ENCODE measurements at regions not wholly inside any gene's neighbourhood (a gene's known extent, or its start where the extent isn't known, plus 50 kb on each side); places are given as distances from the start of the nearest gene placed in this dataset.

DNA sequence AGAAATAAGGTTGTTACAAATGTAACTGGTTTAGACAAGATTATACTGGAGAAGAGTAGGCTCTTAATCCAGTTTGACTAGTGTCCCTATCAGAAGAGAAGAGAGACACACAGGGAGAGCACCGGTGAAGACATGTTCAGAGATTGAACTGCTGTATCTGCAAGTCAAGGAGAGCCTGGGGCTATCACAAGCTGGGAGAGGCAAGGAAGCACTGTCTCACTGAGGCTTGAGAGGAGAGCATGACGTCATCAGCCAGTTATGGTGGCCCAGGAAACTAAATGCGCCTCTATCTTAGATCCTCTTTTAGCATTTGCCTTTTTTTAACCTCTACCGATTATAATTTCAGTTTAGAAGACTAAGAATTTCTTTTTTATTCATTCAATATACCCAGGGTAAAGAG lies 583.4 kb downstream of the TRAM1L1 start:
- DNase-seq (ENCODE audit: low spot score), result no peak
- in situ Hi-C loops (cut with HindIII; ENCODE audit: low sequenced_read_pairs), result no loop called here

DNA sequence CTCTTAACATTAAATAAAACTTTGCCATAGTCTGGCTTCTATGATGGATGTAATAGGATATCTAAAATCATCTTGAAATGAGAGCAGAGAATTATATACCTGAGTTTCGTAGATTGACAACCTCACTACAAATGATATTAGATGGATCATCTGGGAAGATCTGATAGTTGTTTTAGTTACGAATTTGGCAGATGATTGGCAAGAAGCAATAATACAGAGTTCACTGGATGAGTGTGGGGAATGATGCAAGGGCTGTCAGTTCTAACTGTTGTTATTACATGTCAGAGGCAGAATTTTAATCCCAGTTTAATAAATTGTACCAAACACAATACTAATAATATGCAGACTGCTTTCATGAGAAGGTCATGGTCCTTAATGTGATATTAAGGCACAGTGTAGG lies 585.2 kb downstream of the TRAM1L1 start:
- in situ Hi-C loops (cut with HindIII; ENCODE audit: low sequenced_read_pairs), result no loop called here
- DNase-seq (ENCODE audit: low spot score), result no peak

DNA sequence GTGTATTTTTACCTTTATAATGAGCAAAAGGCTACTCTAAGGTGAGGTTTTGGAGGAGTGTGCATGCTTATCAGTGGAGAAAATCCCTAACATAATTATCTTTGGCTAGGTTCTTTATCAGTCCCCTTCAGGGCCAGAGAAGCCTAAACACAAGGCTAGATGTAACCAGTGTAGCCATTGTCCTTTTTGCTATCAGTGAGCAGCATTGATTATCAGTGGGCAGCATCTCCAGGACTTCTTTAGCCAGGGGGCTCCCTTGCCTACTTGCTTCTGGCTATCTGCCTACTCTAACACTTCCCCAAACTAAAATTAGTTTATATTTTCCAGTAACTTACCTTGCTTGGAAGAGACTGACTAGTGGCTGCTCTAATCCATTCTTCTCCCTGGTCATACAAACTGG lies 595.6 kb downstream of the TRAM1L1 start:
- in situ Hi-C loops (cut with HindIII; ENCODE audit: low sequenced_read_pairs), result no loop called here
- no peak for DNase-seq (ENCODE audit: low spot score)

DNA sequence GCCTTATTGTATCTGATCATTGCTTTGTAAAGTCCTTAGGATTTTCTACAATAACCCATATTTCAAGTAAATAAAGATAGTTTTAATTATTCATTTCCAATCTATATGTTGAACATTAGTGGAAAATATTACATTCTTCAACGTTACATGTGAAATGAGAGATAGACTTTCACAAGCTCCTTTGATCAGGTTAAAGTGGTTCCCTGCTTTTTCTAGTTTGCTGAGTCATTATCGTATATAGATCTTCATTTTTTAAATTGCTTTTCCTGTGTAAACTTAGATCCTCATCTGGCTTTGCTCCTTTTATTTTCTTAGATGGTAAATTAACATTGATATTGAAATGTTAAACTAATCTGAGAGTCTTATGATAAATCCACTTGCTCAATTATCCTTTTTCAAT lies 599.0 kb downstream of the TRAM1L1 start:
- in situ Hi-C loops (cut with HindIII; ENCODE audit: low sequenced_read_pairs), result no loop called here
- DNase-seq (ENCODE audit: low spot score), result no peak

DNA sequence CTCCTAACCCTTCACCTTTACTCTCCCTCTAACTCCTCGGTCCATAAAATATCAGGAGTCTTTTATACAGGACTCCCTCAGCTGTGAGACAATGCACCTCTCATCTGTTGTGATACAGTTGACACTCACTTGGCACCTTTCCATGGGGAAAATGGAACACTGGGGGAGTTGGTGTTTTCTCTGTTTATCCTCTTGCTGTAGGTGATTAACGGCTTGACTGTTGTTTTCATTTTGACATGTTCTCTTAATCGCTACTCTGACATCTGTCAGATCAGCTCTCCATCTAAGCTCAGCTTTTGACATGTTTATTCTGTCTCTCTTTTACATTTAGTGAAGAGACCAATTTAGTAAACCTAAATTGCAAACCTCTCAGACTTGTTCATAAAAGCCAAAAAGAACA lies 604.8 kb downstream of the TRAM1L1 start:
- in situ Hi-C loops (cut with HindIII; ENCODE audit: low sequenced_read_pairs), result no loop called here
- DNase-seq (ENCODE audit: low spot score), result no peak

DNA sequence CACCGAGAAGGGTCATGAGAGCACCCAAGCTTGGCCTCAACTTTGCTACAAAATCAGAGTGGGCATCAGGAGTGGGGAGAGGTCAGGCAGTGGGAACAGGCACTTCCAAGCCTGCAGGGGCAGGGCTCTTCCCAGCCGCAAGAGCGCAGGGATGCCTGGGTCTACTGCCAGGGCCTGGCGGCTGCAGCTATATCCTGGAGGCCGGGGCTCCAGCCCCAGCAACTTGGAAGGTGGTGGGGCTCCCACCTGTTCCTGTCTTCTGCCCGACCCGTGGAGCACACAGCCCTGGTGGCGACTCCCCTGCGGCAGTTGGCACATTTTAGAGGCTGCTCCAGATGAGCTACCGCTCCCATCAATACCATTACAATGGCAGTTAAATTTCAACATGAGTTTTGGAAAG lies 607.0 kb downstream of the TRAM1L1 start:
- no peak for DNase-seq (ENCODE audit: low spot score)
- in situ Hi-C loops (cut with HindIII; ENCODE audit: low sequenced_read_pairs), result no loop called here

DNA sequence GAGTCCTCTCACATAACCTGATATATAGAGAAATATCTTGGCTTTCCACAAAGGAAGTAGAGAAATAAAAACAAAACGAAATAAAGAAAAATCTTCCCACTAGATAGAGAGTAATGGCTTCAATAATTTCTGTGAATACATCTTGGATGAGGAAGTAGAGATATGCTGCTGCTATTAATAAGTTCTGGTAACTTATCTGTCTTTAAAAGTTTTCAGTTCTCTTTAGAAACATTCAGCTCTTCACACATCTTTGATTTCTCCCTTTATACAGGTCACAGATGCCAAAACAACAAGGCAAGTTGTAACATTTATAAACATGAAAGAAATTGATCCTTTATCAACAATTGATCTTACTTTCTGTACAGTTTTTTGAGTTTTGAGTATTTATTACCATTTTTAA lies 615.8 kb downstream of the TRAM1L1 start:
- in situ Hi-C loops (cut with HindIII; ENCODE audit: low sequenced_read_pairs), result no loop called here

DNA sequence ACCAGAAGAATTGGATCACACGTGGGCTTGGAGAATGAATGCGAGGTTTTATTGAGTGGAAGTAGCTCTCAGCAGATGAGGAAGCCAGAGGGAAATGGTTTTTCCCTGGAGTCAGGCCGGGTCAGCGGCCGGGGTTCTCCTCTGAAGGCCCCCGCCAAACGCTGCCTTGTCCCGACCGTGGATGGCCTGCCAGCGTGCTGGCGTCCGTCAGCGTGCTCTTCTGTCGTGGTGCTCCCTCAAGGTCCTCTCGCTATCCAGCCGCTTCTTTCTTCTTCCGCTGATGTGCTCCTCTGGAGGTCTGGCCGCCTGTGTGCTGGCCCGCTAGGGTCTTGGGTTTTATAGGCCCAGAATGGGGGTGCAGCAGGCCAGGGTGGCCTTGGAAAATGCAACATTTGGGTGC lies 632.2 kb downstream of the TRAM1L1 start:
- in situ Hi-C loops (cut with HindIII; ENCODE audit: low sequenced_read_pairs), result no loop called here

More for the DNA sequence above, 615.8 kb downstream of the TRAM1L1 start:
- no peak for DNase-seq (ENCODE audit: low spot score)

DNA sequence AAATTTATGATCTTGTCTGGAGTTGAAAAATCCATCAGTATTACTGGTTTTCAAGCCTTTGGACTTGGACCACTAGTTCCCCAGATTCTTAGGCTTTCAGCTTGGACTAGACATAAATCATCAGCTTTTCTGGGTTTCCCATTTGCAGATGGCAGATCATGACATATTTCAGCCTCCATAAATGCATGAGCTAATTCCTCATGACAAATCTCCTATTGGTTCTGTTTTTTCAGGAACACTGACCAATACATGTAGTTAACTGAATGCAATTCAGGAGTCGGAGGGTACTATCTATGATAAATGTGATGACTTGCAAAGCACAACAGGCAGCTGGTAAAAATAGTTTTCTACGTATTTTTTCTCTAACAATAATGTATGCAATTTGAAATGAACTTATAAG lies 635.6 kb downstream of the TRAM1L1 start:
- in situ Hi-C loops (cut with HindIII; ENCODE audit: low sequenced_read_pairs), result no loop called here

More for the DNA sequence above, 632.2 kb downstream of the TRAM1L1 start:
- DNase-seq (ENCODE audit: low spot score), result no peak

DNA sequence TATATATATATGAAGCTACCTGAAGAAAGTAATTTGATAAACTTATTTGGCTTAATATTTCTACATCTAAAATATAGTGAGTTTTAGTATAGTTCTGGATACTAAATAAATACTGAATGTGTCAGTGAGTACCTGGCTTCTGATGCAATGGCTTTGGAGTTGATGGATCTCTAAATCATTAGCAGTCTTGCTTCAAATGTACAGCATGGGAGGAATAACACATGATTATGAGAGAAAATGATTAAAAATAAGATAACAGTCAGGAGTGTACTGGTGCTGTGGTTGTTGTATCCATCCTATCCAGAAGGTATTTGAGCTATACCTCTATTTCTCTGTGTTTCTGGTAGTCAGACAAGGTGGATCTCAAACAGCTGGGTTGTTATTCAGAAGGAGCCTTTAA lies 641.3 kb downstream of the TRAM1L1 start:
- no peak for DNase-seq (ENCODE audit: low spot score)
- in situ Hi-C loops (cut with HindIII; ENCODE audit: low sequenced_read_pairs), result no loop called here

More for the DNA sequence above, 635.6 kb downstream of the TRAM1L1 start:
- no peak for DNase-seq (ENCODE audit: low spot score)

DNA sequence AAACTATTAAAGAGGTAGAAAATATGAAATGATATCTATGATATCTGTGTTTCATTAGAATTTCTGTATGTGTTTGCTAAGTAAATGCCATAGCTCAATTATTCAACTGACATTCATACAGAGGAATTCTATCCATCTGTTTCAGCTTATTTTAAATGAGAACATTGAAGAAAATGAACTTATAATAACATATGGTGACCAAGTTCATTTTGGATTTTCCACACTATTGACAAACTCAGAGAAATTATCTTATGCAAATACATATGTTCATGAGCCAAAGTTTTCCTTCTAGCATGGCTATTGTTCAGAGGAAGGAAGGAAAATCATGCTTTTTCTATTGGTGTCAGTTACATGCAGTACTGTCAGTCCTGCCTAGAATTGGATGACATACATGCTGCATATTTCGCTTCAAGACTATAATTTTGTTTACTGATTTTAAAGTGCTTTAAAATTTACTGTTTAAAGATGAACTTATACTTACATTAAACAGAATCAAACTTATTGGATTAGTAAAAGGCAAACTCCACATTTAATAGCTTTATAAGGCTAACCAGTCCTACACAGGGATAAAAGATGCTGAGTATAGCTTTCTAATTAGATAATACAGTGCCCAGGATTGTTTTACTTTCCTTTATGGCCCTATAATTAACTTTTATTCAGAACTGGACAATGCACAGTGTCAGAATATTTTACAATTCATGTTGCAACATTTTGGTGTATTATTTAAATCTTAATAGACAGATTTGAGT lies 646.2 kb downstream of the TRAM1L1 start:
- DNase-seq (ENCODE audit: low spot score), result peak; percentile 20
- in situ Hi-C loops (cut with HindIII; ENCODE audit: low sequenced_read_pairs), result no loop called here

DNA sequence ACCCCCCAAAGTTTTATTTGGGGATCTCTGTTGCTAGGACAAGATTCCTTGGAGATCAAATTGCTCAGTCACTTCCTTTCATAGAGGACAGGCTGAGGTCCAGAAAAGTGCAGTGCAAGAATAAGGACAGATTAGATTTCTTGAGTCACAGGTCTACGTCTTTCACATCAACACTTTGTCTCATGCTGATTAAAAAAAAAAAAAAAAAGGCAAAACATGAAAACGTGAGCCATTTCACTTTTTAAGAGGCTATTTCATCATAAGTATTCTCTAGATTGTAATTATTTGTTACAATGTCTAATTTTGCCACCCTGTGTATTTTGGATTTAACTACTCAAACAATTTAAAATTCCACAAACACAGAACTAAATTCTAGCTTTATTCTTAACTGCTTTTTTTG lies 647.0 kb downstream of the TRAM1L1 start:
- in situ Hi-C loops (cut with HindIII; ENCODE audit: low sequenced_read_pairs), result no loop called here

DNA sequence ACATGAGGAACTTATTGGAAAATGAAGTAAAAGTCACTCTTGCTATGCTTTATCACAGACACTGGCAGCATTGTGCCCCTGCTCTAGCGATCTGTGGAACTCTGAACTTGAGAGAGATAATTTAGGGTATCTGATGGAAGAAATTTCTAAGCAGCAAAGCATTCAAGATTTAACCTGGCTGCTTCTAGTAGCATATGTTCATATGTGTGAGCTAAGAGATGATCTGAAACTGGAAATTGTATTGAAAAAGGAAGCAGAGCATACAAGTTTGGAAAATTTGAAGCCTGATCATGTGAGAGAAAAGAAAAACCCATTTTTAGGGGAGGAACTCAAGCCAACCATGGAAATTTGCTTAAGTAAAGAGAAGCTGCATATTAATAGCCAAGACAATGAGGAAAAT lies 657.7 kb downstream of the TRAM1L1 start:
- in situ Hi-C loops (cut with HindIII; ENCODE audit: low sequenced_read_pairs), result no loop called here
- DNase-seq (ENCODE audit: low spot score), result no peak

More for the DNA sequence above, 647.0 kb downstream of the TRAM1L1 start:
- peak; percentile 10 for DNase-seq (ENCODE audit: low spot score)

DNA sequence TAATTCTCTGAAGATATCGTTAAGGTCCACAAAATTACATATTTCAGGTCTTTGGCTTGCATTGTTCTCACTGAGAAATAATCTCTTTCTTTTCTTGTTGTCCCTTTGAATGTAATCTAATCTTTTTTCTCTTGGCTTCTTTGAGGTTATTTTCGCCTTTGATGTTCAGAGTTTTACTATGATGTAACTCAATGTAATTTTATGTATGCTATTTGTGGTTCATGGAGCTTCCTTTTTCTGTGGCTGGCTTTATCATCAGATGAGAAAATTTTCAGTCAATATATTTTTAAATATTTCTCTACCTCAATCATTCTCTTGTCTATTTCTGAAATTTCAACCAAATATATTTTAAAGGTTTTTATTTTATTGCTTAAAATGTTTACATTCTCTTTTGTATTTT lies 672.2 kb downstream of the TRAM1L1 start:
- in situ Hi-C loops (cut with HindIII; ENCODE audit: low sequenced_read_pairs), result no loop called here
- no peak for DNase-seq (ENCODE audit: low spot score)

DNA sequence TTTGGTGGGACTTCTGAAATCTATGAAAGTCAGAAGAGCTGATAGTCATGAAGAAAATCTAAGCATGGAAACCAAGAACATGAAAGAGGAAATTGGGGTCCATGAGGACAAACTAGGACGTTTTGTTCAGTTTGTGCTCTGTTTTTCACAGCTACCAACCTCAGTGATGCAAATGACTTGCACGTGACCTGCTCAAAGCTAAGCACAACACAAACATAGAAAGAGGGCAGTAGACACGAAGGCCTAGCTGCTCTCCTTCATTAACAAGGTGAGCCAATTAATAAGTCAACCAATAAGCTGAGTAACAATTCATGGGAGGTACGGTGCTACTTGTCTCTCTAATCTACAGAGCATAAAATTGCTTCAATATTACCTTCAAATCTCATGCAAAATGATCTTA lies 684.1 kb downstream of the TRAM1L1 start:
- DNase-seq (ENCODE audit: low spot score), result no peak
- in situ Hi-C loops (cut with HindIII; ENCODE audit: low sequenced_read_pairs), result no loop called here

DNA sequence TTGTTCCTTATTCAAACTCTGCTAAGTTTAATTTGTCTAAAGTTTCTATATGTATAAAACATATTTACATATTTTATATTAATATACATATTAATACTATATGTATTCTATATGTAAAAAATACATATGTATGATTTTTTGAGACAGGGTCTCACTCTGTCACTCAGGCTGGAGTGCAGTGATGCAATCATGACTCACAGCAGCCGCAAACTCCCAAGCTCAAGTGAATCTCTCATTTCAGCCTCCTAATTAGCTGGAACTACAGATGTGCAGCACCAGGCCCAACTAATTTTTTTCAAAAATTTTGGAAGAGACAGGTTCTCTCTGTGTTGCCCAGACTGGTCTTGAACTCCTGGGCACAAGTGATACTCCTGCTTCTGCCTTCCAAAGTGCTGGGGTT lies 684.9 kb downstream of the TRAM1L1 start:
- no peak for DNase-seq (ENCODE audit: low spot score)
- in situ Hi-C loops (cut with HindIII; ENCODE audit: low sequenced_read_pairs), result no loop called here

DNA sequence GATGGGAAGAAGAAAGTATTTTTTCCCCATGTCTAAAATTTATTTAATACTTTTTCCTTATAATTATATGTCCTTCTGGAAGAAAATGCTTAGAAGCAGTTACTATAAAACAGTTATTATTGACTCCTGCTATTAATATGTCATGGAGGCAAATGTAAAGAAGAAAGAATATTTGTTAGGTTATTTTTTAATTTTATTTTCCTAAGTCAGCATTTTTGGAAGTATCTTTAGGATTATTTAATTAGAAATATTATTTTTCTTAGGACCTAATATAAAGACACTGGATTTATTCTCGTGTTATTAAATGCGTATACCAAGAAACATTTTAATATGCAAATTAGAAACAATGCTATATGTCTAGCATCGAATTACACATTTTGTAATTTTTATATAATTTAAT lies 687.7 kb downstream of the TRAM1L1 start:
- in situ Hi-C loops (cut with HindIII; ENCODE audit: low sequenced_read_pairs), result no loop called here
- no peak for DNase-seq (ENCODE audit: low spot score)

DNA sequence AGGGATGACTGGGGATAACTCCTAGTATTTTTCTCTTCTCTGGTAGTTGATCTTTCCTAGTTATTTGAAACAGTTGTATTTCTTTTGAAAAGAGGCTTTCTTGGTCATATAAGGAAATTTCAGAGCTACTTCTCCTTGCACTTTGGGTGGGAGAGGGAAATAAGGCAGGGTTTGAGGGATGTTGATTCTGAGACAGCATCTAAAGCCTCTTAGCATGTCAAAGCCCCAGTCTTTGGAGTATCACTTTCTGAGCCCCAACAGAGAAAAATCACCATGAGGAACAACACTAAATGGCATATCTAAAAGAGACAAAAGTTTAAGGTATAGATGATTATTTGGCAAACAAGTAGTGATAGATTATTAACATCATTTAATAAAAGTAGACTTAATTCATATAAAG lies 688.1 kb downstream of the TRAM1L1 start:
- in situ Hi-C loops (cut with HindIII; ENCODE audit: low sequenced_read_pairs), result no loop called here
- no peak for DNase-seq (ENCODE audit: low spot score)

DNA sequence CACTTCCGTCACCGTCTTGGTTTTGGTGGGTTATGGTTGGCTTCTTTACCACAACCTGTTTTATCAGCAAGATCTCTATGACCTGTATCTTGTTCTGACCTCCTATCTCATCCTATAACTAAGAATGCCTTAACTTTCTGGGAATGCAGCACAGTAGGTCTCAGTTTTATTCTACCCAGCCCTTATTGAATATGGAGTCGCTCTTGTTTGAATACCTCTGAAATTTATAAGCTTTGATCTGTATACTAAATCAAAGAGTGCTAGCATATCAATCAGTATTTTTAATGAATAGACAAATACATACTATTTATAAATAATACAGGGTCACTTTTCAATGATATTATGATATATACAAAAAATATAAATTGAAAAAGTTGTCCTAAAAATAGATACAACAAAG lies 690.0 kb downstream of the TRAM1L1 start:
- in situ Hi-C loops (cut with HindIII; ENCODE audit: low sequenced_read_pairs), result no loop called here
- no peak for DNase-seq (ENCODE audit: low spot score)

DNA sequence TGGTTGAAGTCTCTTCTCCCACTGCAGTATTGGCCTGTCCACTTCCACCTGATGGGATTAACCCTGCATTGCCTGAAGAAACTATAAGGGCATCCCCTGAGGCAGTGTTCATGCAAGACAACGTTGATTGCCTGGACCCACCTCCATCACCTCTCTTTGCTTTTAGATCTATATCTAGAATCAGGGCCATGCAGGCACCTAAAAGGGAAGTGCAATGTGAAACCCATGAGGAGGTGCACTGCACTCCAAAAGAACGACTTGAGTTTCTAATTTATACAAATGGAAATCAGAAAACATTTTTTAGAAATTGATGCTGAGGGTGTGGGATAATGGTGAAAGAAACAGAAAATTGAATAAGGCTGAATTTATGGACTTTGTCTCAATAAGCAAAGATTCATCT lies 694.4 kb downstream of the TRAM1L1 start:
- DNase-seq (ENCODE audit: low spot score), result no peak
- in situ Hi-C loops (cut with HindIII; ENCODE audit: low sequenced_read_pairs), result no loop called here

DNA sequence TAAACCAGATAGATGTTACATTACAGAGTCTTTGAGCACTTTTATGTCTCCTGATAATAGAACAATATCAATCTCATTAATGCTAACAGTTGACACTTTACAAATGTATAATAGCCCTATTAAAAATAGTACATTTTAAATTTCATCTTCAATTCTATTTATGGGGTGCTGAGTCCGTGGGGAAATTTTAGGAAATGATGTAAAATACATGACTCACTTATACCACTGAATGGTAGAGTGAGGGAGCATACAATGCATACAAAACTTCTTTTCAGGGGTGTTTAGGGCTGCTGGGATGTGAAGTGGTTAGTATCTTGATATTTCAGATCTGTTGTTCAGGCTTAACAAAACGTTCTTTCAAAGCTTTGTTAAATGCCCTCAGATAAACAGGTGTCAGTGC lies 696.2 kb downstream of the TRAM1L1 start:
- in situ Hi-C loops (cut with HindIII; ENCODE audit: low sequenced_read_pairs), result no loop called here
- DNase-seq (ENCODE audit: low spot score), result no peak
